COLO829 (cell line): ENCODE measurements at regions not wholly inside any gene's neighbourhood (a gene's known extent, or its start where the extent isn't known, plus 50 kb on each side); places are given as distances from the start of the nearest gene placed in this dataset.
"Not testable (repeated sequence)": the region's sequence is repeated elsewhere in the genome, so short reads cannot be mapped to it uniquely, and the experiment has no call there.

Experiments used
- DNase-seq: peaks from one replicate; pipeline ENCODE4 v3.0.0; 2012; ENCODE audit warnings: low spot score

- DNase-seq: no peak
Observed at GRCh38 chr1:88296227-88296626, 387.8 kb upstream of the PKN2 start.

- DNase-seq: no peak
Observed at GRCh38 chr1:88296642-88297041, 387.4 kb upstream of the PKN2 start.

DNA sequence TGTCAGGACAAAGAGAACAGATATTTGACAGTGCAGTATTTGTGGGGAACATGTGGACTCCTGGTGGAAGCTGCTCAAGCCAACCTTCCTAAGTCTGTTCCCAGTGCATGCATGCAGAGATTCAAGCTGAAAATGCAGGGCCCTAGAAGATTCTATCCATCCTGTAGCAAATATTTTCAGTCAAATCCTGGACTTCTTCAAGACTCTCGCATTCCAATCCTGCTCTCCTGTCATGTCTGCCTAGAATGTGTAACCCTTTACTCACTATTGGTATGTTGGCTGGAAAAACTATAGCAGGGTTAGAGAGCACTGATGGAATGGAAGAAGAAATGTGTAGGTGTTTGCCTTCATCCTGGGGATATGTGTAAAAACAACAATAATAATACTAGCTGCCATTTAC lies 385.6 kb upstream of the PKN2 start:
- no peak for DNase-seq

DNA sequence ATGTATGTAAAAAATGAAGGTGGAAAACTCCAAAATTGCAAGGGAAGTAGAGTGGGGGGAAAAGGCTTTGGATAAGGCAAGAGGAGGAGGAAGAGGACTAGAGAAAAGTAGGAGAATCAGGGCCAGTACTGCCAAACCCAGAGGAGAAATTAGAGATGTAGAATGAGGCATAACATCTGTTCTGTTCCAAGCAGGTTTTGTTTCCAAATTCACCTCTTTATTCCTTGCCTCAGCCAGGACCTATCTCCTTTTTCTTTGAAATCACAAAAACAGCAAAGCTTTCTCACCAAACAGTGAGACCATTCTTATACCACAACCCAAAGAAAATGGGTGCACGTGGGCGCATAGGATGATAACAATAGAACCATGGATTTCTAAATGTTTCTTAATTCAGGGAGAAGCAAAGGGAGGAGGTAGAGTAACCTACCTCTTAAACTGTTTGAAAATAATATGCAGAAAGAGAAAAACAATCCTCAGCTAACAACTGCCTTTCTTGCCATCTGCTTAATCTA lies 383.3 kb upstream of the PKN2 start:
- DNase-seq: peak; percentile 2

GRCh38 chr1:88302843-88303486 lies 381.1 kb upstream of the PKN2 start:
- DNase-seq: peak; percentile 15

DNA sequence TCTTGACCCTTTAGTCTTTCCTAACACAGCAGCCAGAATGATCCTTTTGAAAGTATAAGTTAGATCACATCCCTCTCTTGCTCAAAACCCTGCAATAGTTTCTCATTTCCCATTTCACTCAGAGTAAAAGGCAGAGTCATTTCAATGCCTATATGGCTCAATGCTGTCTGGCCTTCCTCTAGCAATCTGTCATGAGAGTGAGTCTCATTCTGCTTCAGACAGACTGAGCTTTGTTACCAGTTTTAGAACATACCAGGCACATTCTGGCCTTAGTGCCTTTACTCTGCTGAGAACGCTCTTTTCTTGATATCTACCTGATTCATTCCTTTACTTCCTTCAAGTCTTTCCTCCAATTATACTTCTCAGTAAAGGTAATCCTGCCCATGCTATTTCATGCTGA lies 372.8 kb upstream of the PKN2 start:
- no peak for DNase-seq

GRCh38 chr1:88311907-88312306 lies 372.2 kb upstream of the PKN2 start:
- DNase-seq: peak; percentile 35

- no peak for DNase-seq
Observed at GRCh38 chr1:88317396-88317795, 366.7 kb upstream of the PKN2 start.

DNA sequence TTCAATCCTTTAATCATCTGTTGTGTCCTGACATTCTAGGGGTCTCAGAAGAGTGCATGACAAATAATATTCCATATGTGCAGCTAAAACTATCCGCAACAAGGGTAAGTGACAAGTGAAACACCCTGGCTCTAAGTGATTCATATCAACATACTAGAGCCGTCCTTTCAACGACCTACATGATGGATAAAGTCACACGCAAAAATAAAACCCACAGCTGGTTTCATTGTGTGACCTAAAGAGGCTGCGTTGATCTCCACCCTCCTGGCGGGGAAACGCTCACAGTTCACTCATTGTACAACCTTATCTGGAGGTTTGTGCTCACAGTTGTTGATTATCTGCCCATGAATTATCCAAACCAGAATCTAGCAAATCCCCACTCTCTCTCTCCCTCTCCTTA lies 365.3 kb upstream of the PKN2 start:
- no peak for DNase-seq

DNA sequence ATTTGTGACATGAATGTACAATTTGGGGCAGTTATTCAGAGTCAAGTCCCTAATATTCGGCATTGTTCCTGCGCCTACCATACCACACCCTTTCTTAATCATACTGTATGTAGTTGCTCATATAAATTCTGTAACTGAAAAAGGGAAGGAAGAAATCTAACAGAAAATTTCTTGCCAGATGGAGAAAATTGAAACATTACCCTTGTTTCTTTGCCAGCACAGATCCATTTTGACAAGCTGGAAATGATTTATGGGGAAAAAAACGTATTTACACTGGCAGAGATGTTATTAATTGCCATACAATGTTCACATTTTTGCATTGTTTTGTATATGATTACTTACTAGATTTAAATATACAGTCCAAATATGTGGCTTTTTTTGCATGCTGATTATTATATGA lies 363.8 kb upstream of the PKN2 start:
- DNase-seq: no peak

GRCh38 chr1:88321706-88322105 lies 362.4 kb upstream of the PKN2 start:
- DNase-seq: no peak

GRCh38 chr1:88324899-88325298 lies 359.2 kb upstream of the PKN2 start:
- no peak for DNase-seq

- DNase-seq: peak; percentile 81
Observed at GRCh38 chr1:88327391-88328267, 356.4 kb upstream of the PKN2 start.

DNA sequence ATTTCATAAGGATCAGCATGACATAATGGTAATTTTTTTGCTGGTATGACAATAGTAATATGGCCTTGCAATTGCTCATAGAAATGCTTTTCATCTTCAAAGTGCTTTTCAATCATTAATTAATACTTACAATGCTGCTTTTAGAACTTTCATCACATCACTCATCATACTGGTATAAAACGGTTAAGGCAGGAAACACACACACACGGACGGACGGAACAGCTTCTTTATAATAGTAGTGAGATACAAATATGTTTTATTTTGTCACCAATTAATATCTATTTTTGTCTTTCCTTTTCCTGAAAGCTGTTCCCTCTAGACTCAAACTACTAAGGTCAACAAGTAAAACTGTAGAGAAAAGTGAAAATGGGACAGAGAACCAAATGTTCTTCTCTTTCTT lies 353.9 kb upstream of the PKN2 start:
- no peak for DNase-seq

GRCh38 chr1:88333086-88333695 lies 350.9 kb upstream of the PKN2 start:
- DNase-seq: no peak

GRCh38 chr1:88341447-88341846 lies 342.6 kb upstream of the PKN2 start:
- no peak for DNase-seq

GRCh38 chr1:88342081-88342480 lies 342.0 kb upstream of the PKN2 start:
- DNase-seq: not testable (repeated sequence)

GRCh38 chr1:88350648-88351047 lies 333.4 kb upstream of the PKN2 start:
- no peak for DNase-seq

DNA sequence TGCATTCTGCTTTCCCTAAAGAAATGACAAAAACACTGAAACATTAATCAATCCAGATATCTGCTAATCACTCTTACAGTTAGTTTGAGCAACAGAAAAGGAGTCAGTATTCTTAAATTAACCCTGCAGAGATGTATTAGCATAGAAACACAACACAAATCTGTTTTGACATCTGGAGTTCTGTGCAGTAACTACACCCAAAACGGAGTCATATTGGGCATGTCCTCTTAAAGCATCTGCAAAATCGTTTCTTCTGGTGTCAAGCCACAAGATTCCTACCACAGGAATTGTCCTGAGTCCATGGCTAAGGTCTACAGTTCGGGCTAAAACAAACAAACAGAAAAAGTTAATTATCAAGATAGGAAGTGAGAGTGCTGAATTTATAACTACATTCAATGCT lies 332.1 kb upstream of the PKN2 start:
- no peak for DNase-seq

DNA sequence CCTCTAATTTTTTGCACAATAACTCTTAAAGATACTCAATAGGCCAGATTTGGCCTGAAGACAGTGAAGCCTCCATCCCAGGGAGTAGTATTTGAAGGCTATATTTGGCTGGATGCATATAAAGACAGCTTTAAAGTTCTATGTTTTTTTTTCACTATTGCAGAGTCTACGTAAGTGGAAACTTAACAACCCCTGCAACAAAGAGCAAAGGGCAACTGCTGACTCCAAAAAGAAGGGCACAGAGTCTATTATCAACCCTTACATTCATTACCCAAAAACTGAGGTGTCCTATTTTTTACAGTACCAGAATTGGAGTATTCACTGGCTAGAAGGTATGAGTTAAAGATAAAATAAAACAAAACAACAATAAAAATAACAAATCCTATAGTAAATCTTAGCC lies 329.8 kb upstream of the PKN2 start:
- no peak for DNase-seq

DNA sequence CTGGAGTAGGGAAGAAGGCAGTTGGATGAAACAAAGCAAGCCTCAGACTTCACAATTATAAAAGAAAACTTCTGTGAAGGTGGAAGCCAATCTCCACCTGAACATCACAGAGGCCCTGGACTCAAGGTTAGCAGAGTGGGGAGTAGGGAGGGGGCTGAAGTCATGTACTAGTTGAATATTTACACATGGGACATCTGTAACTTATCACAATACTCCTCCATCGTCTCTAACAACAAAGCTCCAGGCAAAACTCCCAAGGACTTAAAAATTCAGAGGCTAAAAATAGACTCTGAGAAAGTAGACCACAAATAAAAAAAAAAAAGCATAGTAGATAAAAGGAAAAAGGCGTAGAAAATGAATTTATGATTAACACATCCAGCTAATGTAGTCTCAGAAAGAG lies 326.3 kb upstream of the PKN2 start:
- no peak for DNase-seq

DNA sequence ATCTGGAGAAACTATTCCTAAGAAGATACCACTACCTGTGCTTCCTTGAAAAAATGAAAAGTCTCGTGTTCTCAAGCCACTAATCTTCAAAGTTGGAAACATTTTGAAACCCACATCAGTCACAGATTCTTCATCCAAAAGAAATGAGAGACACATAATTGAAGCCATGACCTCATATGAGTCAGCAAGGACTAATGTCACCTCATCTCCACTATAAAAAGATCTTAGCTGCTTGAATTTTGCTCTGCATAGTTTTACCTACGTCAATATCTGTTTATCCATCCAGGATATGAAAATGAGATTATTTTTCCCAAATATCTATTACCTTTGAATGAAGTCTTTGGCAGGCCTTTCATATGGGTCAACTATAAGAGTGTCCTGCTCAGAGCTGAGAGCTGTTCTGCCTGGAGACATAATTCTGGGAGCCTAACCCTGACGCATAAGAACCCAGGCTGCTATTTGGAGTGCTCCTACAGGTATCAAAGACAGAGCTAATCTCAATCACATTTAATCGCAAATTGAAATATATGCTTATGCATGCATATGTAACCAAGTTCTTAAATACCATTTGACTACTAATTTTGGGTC lies 312.5 kb upstream of the PKN2 start:
- DNase-seq: no peak

DNA sequence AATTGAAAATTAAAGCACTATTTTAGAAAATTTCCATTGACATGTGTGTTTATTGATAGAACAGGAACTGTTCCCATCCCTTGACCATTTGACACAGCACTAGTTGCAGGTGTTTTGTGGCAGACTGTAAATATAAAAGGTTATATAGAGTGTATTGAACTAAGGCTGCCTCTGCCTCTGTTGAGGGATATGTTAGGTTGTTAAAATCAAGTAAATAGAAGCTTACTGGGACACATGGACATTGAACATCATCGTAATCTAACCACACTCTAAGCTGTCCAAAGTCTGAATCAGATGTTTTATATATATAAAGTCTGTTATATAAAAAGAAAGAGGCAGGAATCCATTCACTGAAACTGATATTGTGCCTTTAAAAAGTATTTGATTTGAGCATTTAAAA lies 308.1 kb upstream of the PKN2 start:
- DNase-seq: no peak
